Suprapubic skin (tissue), 4 donors: ENCODE measurements at regions not wholly inside any gene's neighbourhood (a gene's known extent, or its start where the extent isn't known, plus 50 kb on each side); places are given as distances from the start of the nearest gene placed in this dataset.

Source experiments
- EP300 ChIP-seq: sonication (generic); formaldehyde crosslinking; IDR thresholded peaks from one replicate; pipeline ENCODE4 v1.6.1; 2017; ENCODE audit warnings: antibody characterized with exemption
- POLR2A ChIP-seq, 2 donors: fragments of 450-650 bp; IDR thresholded peaks; one replicate each; pipeline ENCODE4 v1.6.1; 2017; ENCODE audit warnings: antibody characterized with exemption in 2 of 2, mild to moderate bottlenecking in 2 of 2, moderate library complexity in 2 of 2
- POLR2AphosphoS5 ChIP-seq, 3 donors: sonication (generic); formaldehyde crosslinking; IDR thresholded peaks; one replicate each; pipeline ENCODE4 v1.6.1; 2017; ENCODE audit warnings: antibody characterized with exemption in 3 of 3
- TF ChIP-seq, protein P1 (sequence below), 2 donors: fragments of 200-600 bp in 1 of 2; fragments of 450-650 bp in 1 of 2; sonication (generic) in 1 of 2; IDR thresholded peaks; one replicate each; pipeline ENCODE4 v1.5.1; 2016 to 2019; ENCODE audit warnings: antibody characterized with exemption in 2 of 2, mild to moderate bottlenecking in 1 of 2, moderate library complexity in 1 of 2

DNA sequence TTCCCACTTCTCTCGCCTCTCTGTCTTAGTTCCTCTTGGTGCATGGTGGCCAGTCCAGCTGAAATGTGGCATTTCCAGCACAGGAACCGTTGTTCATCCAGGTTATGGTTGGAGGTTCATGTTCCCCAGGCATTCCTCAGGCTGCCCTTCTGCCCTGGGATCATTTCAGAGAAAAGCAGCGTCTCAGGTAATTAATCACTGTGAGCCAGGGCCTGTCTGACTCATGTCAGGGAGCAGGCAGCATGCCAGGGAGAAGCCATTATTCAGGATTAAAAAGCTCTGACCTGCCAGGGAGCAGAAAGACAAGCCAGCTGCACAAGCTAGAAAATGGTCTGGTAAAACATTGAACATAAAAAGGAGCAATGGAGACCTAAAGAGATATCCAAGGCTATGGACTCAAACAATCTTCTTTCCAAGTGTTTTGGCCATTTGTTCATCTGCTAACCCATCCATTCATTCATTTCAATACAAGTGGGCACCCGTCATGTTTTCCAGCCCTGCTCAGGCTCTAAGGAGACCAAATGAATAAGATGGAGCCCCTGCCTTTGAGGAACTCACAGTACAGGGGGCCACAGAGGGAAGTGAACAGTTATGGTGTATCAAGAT lies 241.4 kb downstream of the DRD1 start:
- no peak for TF ChIP-seq POLR2A (IDR thresholded peaks at IDR 0.05)
- TF ChIP-seq POLR2AphosphoS5 (IDR thresholded peaks at IDR 0.05) = no peak
- TF ChIP-seq EP300 = no peak
- TF ChIP-seq, protein P1, sequence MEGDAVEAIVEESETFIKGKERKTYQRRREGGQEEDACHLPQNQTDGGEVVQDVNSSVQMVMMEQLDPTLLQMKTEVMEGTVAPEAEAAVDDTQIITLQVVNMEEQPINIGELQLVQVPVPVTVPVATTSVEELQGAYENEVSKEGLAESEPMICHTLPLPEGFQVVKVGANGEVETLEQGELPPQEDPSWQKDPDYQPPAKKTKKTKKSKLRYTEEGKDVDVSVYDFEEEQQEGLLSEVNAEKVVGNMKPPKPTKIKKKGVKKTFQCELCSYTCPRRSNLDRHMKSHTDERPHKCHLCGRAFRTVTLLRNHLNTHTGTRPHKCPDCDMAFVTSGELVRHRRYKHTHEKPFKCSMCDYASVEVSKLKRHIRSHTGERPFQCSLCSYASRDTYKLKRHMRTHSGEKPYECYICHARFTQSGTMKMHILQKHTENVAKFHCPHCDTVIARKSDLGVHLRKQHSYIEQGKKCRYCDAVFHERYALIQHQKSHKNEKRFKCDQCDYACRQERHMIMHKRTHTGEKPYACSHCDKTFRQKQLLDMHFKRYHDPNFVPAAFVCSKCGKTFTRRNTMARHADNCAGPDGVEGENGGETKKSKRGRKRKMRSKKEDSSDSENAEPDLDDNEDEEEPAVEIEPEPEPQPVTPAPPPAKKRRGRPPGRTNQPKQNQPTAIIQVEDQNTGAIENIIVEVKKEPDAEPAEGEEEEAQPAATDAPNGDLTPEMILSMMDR (IDR thresholded peaks at IDR 0.05) = no peak
